HL-60 (cell line): ENCODE measurements at regions not wholly inside any gene's neighbourhood (a gene's known extent, or its start where the extent isn't known, plus 50 kb on each side); places are given as distances from the start of the nearest gene placed in this dataset.

Experiments
- DNase-seq, 2 experiments: peaks; one replicate each; pipeline ENCODE4 v3.0.0-alpha.2; 2010 to 2020; ENCODE audit warnings: low read depth in 1 of 2, low spot score in 1 of 2
- H3K27ac ChIP-seq: fragments of 250-450 bp; sonication (Bioruptor Pico); replicated peaks from 2 replicates; pipeline ENCODE4 v1.5.1; 2020; ENCODE audit warnings: mild to moderate bottlenecking, moderate library complexity
- H3K27me3 ChIP-seq: fragments of 250-450 bp; sonication (Bioruptor Pico); 2 replicates; pipeline ENCODE4 v1.5.1; 2021; ENCODE audit warnings: mild to moderate bottlenecking, moderate library complexity; ENCODE audit not compliant: insufficient read depth, poor library complexity, severe bottlenecking
- H3K4me3 ChIP-seq: replicated peaks from 2 replicates; pipeline ENCODE4 v1.5.1; 2011; ENCODE audit warnings: mild to moderate bottlenecking, control low read depth, low read length; ENCODE audit not compliant: insufficient read depth
- GABPA ChIP-seq: IDR thresholded peaks from 2 replicates; pipeline ENCODE4 v1.6.1; 2012; ENCODE audit warnings: low read depth
- POLR2AphosphoS5 ChIP-seq: IDR thresholded peaks from 2 replicates; pipeline ENCODE4 v1.6.1; 2012; ENCODE audit warnings: low read depth
- SPI1 ChIP-seq: IDR thresholded peaks from 2 replicates; pipeline ENCODE4 v1.6.1; 2012; ENCODE audit warnings: low read depth, mild to moderate bottlenecking, borderline replicate concordance
- TF ChIP-seq, protein P1 (sequence below): IDR thresholded peaks from one replicate; pipeline ENCODE4 v1.5.1; 2011; ENCODE audit warnings: low read length, control low read depth, inconsistent platforms; ENCODE audit not compliant: insufficient read depth
- TF ChIP-seq, protein P2 (sequence below): IDR thresholded peaks from 2 replicates; pipeline ENCODE4 v1.6.1; 2012; ENCODE audit warnings: low read depth; ENCODE audit not compliant: insufficient replicate concordance

DNA sequence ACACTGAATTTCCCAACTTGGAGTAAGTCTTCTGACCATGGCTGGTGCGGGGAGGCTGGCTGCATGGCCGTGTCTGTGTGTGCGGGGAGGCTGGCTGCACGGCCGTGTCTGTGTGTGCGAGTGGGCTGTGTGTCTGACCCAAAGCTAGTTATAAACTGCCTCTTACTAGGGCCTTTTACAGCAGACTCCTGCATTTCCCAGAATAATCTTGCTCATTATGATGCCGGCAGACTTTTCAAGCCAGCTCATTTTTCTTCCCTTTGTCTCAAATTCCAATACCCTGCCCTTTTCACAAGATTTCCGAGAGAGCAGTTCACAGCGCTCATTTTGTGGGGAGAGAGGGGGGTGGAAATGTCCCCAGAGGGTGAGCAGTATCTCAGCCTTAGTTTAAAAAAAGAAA, 470.7 kb upstream of the BRINP1 start:
- no peaks in the 10 kb centered on the region for H3K27me3 ChIP-seq
- TF ChIP-seq POLR2AphosphoS5 = no peak
- TF ChIP-seq GABPA = no peak
- TF ChIP-seq, protein P1, sequence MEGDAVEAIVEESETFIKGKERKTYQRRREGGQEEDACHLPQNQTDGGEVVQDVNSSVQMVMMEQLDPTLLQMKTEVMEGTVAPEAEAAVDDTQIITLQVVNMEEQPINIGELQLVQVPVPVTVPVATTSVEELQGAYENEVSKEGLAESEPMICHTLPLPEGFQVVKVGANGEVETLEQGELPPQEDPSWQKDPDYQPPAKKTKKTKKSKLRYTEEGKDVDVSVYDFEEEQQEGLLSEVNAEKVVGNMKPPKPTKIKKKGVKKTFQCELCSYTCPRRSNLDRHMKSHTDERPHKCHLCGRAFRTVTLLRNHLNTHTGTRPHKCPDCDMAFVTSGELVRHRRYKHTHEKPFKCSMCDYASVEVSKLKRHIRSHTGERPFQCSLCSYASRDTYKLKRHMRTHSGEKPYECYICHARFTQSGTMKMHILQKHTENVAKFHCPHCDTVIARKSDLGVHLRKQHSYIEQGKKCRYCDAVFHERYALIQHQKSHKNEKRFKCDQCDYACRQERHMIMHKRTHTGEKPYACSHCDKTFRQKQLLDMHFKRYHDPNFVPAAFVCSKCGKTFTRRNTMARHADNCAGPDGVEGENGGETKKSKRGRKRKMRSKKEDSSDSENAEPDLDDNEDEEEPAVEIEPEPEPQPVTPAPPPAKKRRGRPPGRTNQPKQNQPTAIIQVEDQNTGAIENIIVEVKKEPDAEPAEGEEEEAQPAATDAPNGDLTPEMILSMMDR = no peak
- TF ChIP-seq SPI1 = no peak
- TF ChIP-seq, protein P2, sequence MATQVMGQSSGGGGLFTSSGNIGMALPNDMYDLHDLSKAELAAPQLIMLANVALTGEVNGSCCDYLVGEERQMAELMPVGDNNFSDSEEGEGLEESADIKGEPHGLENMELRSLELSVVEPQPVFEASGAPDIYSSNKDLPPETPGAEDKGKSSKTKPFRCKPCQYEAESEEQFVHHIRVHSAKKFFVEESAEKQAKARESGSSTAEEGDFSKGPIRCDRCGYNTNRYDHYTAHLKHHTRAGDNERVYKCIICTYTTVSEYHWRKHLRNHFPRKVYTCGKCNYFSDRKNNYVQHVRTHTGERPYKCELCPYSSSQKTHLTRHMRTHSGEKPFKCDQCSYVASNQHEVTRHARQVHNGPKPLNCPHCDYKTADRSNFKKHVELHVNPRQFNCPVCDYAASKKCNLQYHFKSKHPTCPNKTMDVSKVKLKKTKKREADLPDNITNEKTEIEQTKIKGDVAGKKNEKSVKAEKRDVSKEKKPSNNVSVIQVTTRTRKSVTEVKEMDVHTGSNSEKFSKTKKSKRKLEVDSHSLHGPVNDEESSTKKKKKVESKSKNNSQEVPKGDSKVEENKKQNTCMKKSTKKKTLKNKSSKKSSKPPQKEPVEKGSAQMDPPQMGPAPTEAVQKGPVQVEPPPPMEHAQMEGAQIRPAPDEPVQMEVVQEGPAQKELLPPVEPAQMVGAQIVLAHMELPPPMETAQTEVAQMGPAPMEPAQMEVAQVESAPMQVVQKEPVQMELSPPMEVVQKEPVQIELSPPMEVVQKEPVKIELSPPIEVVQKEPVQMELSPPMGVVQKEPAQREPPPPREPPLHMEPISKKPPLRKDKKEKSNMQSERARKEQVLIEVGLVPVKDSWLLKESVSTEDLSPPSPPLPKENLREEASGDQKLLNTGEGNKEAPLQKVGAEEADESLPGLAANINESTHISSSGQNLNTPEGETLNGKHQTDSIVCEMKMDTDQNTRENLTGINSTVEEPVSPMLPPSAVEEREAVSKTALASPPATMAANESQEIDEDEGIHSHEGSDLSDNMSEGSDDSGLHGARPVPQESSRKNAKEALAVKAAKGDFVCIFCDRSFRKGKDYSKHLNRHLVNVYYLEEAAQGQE = no peak
- DNase-seq = no peak
- no peak overlapping the region for H3K4me3 ChIP-seq
- H3K27ac ChIP-seq = no peak overlapping the region

DNA sequence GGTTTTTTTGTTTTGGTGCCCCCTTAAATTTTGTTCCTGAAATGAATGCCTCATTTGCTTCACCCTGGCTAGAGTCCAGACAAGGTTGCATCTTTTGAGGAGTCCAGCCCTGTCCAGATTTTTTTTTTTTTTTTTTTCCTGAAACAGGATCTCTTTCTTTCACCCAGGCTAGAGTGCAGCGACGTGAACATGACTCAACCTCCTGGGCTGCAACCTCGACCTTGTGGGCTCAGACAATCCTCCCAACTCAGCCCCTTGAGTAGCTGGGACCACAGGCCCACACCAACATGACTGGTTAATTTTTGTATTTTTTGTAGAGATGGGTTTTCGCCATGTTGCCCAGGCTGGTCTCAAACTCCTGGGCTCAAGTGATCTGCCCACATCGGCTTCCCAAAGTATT, 469.0 kb upstream of the BRINP1 start:
- Histone ChIP-seq H3K27ac (no peak overlapping the region), H3K4me3 (no peak overlapping the region), H3K27me3 (no peaks in the 10 kb centered on the region)
- no peak for DNase-seq
- TF ChIP-seq, protein P2 = no peak
- TF ChIP-seq POLR2AphosphoS5 (no peak), SPI1 (no peak), GABPA (no peak)
- TF ChIP-seq, protein P1 = no peak

DNA sequence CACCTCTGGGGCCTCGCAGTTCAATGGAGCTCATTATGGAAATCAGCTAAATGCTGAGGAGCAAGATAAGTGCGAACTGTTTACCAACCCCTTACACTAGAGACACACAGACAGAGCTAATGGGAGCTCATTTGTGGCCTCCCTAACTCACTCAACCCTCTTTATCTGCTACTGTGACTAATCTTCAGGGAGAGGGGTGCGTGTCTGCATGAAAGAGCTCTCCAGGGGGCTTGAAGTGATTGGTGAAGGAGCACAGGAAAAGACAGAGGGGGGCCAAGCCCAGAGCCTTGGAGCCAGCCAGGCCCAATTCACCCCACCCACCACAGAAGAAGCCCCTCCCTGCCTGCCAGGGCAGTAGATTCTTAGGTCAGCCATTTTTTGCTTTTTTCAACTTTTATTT, 466.8 kb upstream of the BRINP1 start:
- DNase-seq = no peak
- Histone ChIP-seq H3K27me3 (no peaks in the 10 kb centered on the region), H3K27ac (no peak overlapping the region), H3K4me3 (no peak overlapping the region)
- TF ChIP-seq SPI1 (no peak), GABPA (no peak), POLR2AphosphoS5 (no peak)
- TF ChIP-seq, protein P2 = no peak
- TF ChIP-seq, protein P1 = no peak
